Bronchial epithelial cell (primary cell): ENCODE measurements at regions not wholly inside any gene's neighbourhood (a gene's known extent, or its start where the extent isn't known, plus 50 kb on each side); places are given as distances from the start of the nearest gene placed in this dataset.

Experiments used
- DNase-seq: peaks from one replicate; pipeline ENCODE4 v3.0.0-alpha.2; 2010; ENCODE audit warnings: low read depth
- FAIRE-seq: peaks from 2 replicates; lab custom pipeline; 2011; peaks lifted over from hg19 to GRCh38; lab: Jason Lieb, UNC
- H3K27me3 ChIP-seq: 2 replicates; pipeline ENCODE4 v1.5.1; 2011; ENCODE audit warnings: low read length; ENCODE audit not compliant: control insufficient read depth, insufficient read depth
- H3K36me3 ChIP-seq: 2 replicates; pipeline ENCODE4 v1.5.1; 2011; ENCODE audit warnings: low read length; ENCODE audit not compliant: control insufficient read depth, insufficient read depth
- H3K4me3 ChIP-seq: 2 replicates; pipeline ENCODE4 v1.5.1; 2011; ENCODE audit warnings: mild to moderate bottlenecking, low read depth, low read length, control low read depth
- CTCF ChIP-seq: IDR thresholded peaks from 2 replicates; pipeline ENCODE4 v1.5.1; 2011; ENCODE audit warnings: mild to moderate bottlenecking, moderate library complexity, low read length, control low read depth, inconsistent platforms; ENCODE audit not compliant: insufficient read depth, severe bottlenecking

DNA sequence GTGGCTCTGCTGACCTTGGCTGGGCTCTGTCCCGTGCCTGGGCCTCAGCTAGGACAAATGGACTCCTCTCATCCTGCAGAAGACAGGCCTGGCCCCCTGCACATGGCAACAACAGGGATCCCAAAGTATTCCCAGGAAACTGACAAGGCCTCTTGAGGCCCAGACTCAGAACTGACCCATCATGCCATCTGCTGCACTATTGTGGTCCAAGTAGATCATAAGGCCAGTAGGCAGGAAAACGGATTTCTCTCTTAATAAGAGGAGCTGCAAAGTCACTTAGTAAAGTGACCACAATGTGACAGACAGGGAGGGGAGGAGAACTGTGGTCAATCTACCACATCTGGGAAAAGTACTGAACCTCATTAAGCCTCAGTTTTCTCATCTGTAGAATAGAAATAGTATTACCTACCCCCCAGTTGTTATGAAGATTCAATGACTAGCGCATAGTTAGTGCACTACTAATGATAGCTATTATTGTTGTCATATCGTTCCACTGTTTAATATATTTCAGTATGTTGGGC is 62.1 kb upstream of the TNRC6A start:
- TF ChIP-seq CTCF = no peak
- DNase-seq (no peak), FAIRE-seq (no peak)
- peaks cover 2% of the 10 kb centered on the region for H3K27me3 ChIP-seq
- no peak overlapping the region for H3K4me3 ChIP-seq
- no peaks in the 10 kb centered on the region for H3K36me3 ChIP-seq

DNA sequence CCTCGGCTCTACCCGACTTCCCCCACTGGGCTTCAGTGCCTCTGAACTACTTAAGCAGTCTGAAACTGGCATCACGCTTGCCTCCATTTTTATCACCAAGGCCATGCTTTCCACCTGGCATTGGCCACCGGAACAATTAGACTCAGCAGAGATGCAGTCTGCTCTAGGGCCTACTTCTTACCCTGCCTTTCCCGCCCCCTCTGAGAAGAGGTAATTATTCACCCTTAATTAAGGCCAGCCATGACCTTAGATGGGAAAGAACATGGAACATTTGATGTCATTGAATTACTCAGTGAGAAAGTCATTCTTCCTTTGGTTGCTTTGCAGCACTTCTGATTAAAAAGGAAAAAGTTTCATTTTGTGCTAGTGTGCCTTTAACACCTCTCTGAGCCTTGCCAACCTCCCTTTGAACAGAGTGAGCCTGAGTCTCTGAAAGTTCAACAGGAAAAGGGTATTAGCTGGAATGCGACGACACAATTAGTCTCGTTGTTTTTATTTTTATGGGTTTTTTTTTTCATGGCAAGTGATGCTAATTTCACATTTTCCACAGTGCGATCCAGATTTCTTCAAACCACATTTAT is 60.9 kb upstream of the TNRC6A start:
- peaks cover 2% of the 10 kb centered on the region for H3K27me3 ChIP-seq
- DNase-seq (peak; percentile 48), FAIRE-seq (no peak)
- no peaks in the 10 kb centered on the region for H3K36me3 ChIP-seq
- no peak overlapping the region for H3K4me3 ChIP-seq
- no peak for TF ChIP-seq CTCF

DNA sequence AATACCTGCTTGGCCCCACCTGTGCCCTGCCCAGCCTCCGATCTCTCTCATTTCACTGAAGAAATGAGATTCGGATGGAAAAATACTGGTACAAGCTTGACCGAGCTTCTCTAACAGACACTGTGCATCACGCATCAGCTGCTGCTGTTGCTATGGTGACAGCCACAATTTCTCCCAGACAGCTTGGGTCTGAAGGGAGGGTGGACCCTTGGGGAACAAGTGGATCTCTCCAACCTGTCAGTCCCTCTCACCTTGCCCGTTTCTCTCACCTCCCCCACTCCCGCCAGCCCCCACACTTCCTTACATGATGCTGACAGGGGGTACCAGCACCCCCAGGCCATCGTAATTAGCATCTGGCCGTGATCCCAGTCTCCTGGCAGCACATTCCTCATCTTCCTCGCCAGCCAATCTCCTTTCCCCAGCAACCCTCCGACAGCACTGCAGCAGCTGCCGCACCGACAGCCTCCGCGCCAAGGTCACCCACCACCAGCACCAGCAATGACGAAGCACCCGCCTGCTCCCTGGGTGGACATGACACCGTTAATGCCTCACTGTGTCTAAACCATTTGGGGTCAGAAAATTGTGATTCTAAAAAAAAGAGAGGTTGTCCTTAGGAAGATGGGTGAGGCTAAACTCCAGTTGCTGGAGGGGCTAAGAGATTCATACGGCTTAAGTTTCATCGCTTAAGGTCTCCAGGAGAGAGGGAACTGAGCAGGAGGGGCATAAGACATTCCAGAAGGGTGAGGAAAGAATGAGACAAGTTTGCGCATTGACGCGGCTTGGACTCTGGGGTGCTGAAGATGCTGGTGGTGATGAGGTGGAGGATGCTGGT is 58.6 kb upstream of the TNRC6A start:
- peak; percentile 44 for DNase-seq
- TF ChIP-seq CTCF = no peak
- H3K27me3 ChIP-seq = peaks cover 2% of the 10 kb centered on the region
- no peak overlapping the region for H3K4me3 ChIP-seq
- H3K36me3 ChIP-seq = no peaks in the 10 kb centered on the region
- no peak for FAIRE-seq

DNA sequence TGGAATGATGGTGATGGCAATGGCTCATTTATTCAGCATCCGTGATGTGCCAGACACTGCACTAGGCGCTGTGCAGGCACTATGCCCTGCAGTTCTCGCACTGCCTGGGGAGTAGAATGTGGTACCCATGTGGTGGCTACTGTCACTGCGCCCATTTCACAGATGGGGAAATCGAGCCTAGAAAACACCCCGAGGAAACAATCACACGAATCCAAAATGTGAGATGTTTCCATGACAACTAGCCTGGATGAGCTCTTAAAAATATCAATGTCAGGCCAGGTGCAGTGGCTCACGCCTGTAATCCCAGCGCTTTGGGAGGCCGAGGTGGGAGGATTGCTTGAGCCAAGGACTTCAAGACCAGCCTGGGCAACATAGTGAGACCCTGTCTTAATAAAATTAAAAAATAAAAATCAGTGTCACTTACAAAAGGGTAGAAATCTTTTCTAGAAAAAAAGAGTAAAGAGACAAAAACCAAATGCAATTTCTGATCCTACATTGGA is 57.9 kb upstream of the TNRC6A start:
- Histone ChIP-seq H3K4me3 (no peak overlapping the region), H3K36me3 (no peaks in the 10 kb centered on the region), H3K27me3 (peaks cover 2% of the 10 kb centered on the region)
- no peak for TF ChIP-seq CTCF
- DNase-seq = no peak
- no peak for FAIRE-seq

GRCh38 chr16:24673155-24673554 is 56.3 kb upstream of the TNRC6A start:
- no peaks in the 10 kb centered on the region for H3K36me3 ChIP-seq
- no peak for TF ChIP-seq CTCF
- DNase-seq (no peak), FAIRE-seq (no peak)
- peaks cover 2% of the 10 kb centered on the region for H3K27me3 ChIP-seq
- no peak overlapping the region for H3K4me3 ChIP-seq
